HL-60 (cell line): ENCODE measurements at regions not wholly inside any gene's neighbourhood (a gene's known extent, or its start where the extent isn't known, plus 50 kb on each side); places are given as distances from the start of the nearest gene placed in this dataset.

ENCODE experiments used
- DNase-seq, 2 experiments: peaks; one replicate each; pipeline ENCODE4 v3.0.0-alpha.2; 2010 to 2020; ENCODE audit warnings: low read depth in 1 of 2, low spot score in 1 of 2
- H3K27ac ChIP-seq: fragments of 250-450 bp; sonication (Bioruptor Pico); replicated peaks from 2 replicates; pipeline ENCODE4 v1.5.1; 2020; ENCODE audit warnings: mild to moderate bottlenecking, moderate library complexity
- H3K27me3 ChIP-seq: fragments of 250-450 bp; sonication (Bioruptor Pico); 2 replicates; pipeline ENCODE4 v1.5.1; 2021; ENCODE audit warnings: mild to moderate bottlenecking, moderate library complexity; ENCODE audit not compliant: insufficient read depth, poor library complexity, severe bottlenecking
- H3K4me3 ChIP-seq: replicated peaks from 2 replicates; pipeline ENCODE4 v1.5.1; 2011; ENCODE audit warnings: mild to moderate bottlenecking, control low read depth, low read length; ENCODE audit not compliant: insufficient read depth
- CTCF ChIP-seq: IDR thresholded peaks from one replicate; pipeline ENCODE4 v1.5.1; 2011; ENCODE audit warnings: low read length, control low read depth, inconsistent platforms; ENCODE audit not compliant: insufficient read depth
- GABPA ChIP-seq: IDR thresholded peaks from 2 replicates; pipeline ENCODE4 v1.6.1; 2012; ENCODE audit warnings: low read depth
- POLR2AphosphoS5 ChIP-seq: IDR thresholded peaks from 2 replicates; pipeline ENCODE4 v1.6.1; 2012; ENCODE audit warnings: low read depth
- REST ChIP-seq: IDR thresholded peaks from 2 replicates; pipeline ENCODE4 v1.6.1; 2012; ENCODE audit warnings: low read depth; ENCODE audit not compliant: insufficient replicate concordance
- SPI1 ChIP-seq: IDR thresholded peaks from 2 replicates; pipeline ENCODE4 v1.6.1; 2012; ENCODE audit warnings: low read depth, mild to moderate bottlenecking, borderline replicate concordance

- DNase-seq: no peak
- Histone ChIP-seq H3K4me3 (no peak overlapping the region), H3K27ac (no peak overlapping the region), H3K27me3 (no peaks in the 10 kb centered on the region)
- no peak for TF ChIP-seq SPI1
- TF ChIP-seq REST: no peak
Observed at GRCh38 chr6:22666586-22666985, 97.2 kb downstream of the HDGFL1 start.

GRCh38 chr6:22667855-22668254 is 98.5 kb downstream of the HDGFL1 start:
- Histone ChIP-seq H3K4me3 (no peak overlapping the region), H3K27ac (no peak overlapping the region), H3K27me3 (no peaks in the 10 kb centered on the region)
- no peak for TF ChIP-seq REST
- no peak for TF ChIP-seq SPI1
- TF ChIP-seq GABPA: no peak
- TF ChIP-seq CTCF: no peak
- TF ChIP-seq POLR2AphosphoS5: no peak
- DNase-seq: no peak

- TF ChIP-seq CTCF (no peak), GABPA (no peak), SPI1 (no peak), POLR2AphosphoS5 (no peak), REST (no peak)
- Histone ChIP-seq H3K27ac (no peak overlapping the region), H3K27me3 (no peaks in the 10 kb centered on the region), H3K4me3 (no peak overlapping the region)
- DNase-seq: no peak
Observed at GRCh38 chr6:22668307-22668706, 98.9 kb downstream of the HDGFL1 start.

- no peak for DNase-seq
- Histone ChIP-seq H3K4me3 (no peak overlapping the region), H3K27me3 (no peaks in the 10 kb centered on the region), H3K27ac (no peak overlapping the region)
- TF ChIP-seq REST: no peak
- no peak for TF ChIP-seq POLR2AphosphoS5
- TF ChIP-seq CTCF: no peak
- no peak for TF ChIP-seq SPI1
- no peak for TF ChIP-seq GABPA
Observed at GRCh38 chr6:22668717-22669116, 99.4 kb downstream of the HDGFL1 start.
